MM.1S (cell line): ENCODE measurements at regions not wholly inside any gene's neighbourhood (a gene's known extent, or its start where the extent isn't known, plus 50 kb on each side); places are given as distances from the start of the nearest gene placed in this dataset.

Experiments
- DNase-seq: peaks from one replicate; pipeline ENCODE4 v3.0.0-alpha.2; 2015
- H2AFZ ChIP-seq: fragments of 300-600 bp; sonication (generic); 2 replicates; pipeline ENCODE4 v1.6.0; 2016; ENCODE audit warnings: antibody characterized with exemption, low read length
- H3F3A ChIP-seq: fragments of 300-600 bp; sonication (generic); 2 replicates; pipeline ENCODE4 v1.6.1; 2016; ENCODE audit warnings: mild to moderate bottlenecking, antibody characterized with exemption, low read length, moderate library complexity, mixed read lengths; ENCODE audit not compliant: insufficient read depth
- H3K27ac ChIP-seq: fragments of 300-600 bp; sonication (generic); 2 replicates; pipeline ENCODE4 v1.5.1; 2016; ENCODE audit warnings: mild to moderate bottlenecking, low read length
- H3K27me3 ChIP-seq: fragments of 300-600 bp; sonication (generic); replicated peaks from 2 replicates; pipeline ENCODE4 v1.6.0; 2016; ENCODE audit warnings: low read length; ENCODE audit not compliant: insufficient read depth
- H3K36me3 ChIP-seq: fragments of 300-600 bp; sonication (generic); replicated peaks from 2 replicates; pipeline ENCODE4 v1.6.1; 2016; ENCODE audit warnings: mild to moderate bottlenecking, low read length, mixed read lengths; ENCODE audit not compliant: insufficient read depth
- H3K4me1 ChIP-seq: fragments of 300-600 bp; sonication (generic); 2 replicates; pipeline ENCODE4 v1.6.1; 2016; ENCODE audit warnings: low read length, mixed read lengths
- H3K4me2 ChIP-seq: fragments of 300-600 bp; sonication (generic); 2 replicates; pipeline ENCODE4 v1.6.0; 2016; ENCODE audit warnings: low read depth, low read length
- H3K4me3 ChIP-seq: fragments of 300-600 bp; sonication (generic); 2 replicates; pipeline ENCODE4 v1.5.1; 2016; ENCODE audit warnings: low read length, mixed read lengths
- H3K79me2 ChIP-seq: fragments of 300-600 bp; sonication (generic); 2 replicates; pipeline ENCODE4 v1.6.1; 2016; ENCODE audit warnings: mixed run types, low read length, mixed read lengths
- H3K9ac ChIP-seq: fragments of 300-600 bp; sonication (generic); 2 replicates; pipeline ENCODE4 v1.6.1; 2016; ENCODE audit warnings: low read length, mixed read lengths
- H3K9me2 ChIP-seq: fragments of 300-600 bp; sonication (generic); replicated peaks from 2 replicates; pipeline ENCODE4 v1.6.1; 2016; ENCODE audit warnings: mild to moderate bottlenecking, low read length, mixed read lengths; ENCODE audit not compliant: insufficient read depth
- H3K9me3 ChIP-seq: fragments of 300-600 bp; sonication (generic); replicated peaks from 2 replicates; pipeline ENCODE4 v1.6.1; 2016; ENCODE audit warnings: mild to moderate bottlenecking, low read length, mixed read lengths; ENCODE audit not compliant: insufficient read depth
- H4K20me1 ChIP-seq: fragments of 300-600 bp; sonication (generic); 2 replicates; pipeline ENCODE4 v1.6.1; 2016; ENCODE audit warnings: mild to moderate bottlenecking, low read length, moderate library complexity, mixed read lengths; ENCODE audit not compliant: insufficient read depth
- CTCF ChIP-seq: fragments of 300-600 bp; sonication (generic); IDR thresholded peaks from 2 replicates; pipeline ENCODE4 v1.5.1; 2016; ENCODE audit warnings: antibody characterized with exemption, low read length, mixed read lengths
- EZH2 ChIP-seq: fragments of 300-600 bp; sonication (generic); optimal IDR thresholded peaks from 2 replicates; pipeline ENCODE3; 2017; ENCODE audit warnings: low read depth, mild to moderate bottlenecking, antibody characterized with exemption, low read length, mixed read lengths
- EZH2phosphoT487 ChIP-seq: fragments of 300-600 bp; sonication (generic); IDR thresholded peaks from 2 replicates; pipeline ENCODE4 v1.6.1; 2018; ENCODE audit warnings: antibody characterized with exemption, low read length

GRCh38 chr17:69651921-69652320, 237.4 kb downstream of the MAP2K6 start:
- H3K79me2 ChIP-seq: no peaks in the 10 kb centered on the region
- no peaks in the 10 kb centered on the region for H3K9me3 ChIP-seq
- H3F3A ChIP-seq: peaks cover 8% of the 10 kb centered on the region
- DNase-seq: no peak
- no peak overlapping the region for H3K4me2 ChIP-seq
- H3K9ac ChIP-seq: no peak overlapping the region
- no peaks in the 10 kb centered on the region for H3K4me1 ChIP-seq
- no peaks in the 10 kb centered on the region for H4K20me1 ChIP-seq
- H3K27me3 ChIP-seq: peaks cover 11% of the 10 kb centered on the region
- H3K27ac ChIP-seq: no peak overlapping the region
- TF ChIP-seq CTCF: no peak
- no peaks in the 10 kb centered on the region for H3K9me2 ChIP-seq
- H3K4me3 ChIP-seq: no peak overlapping the region
- no peaks in the 10 kb centered on the region for H3K36me3 ChIP-seq
- H2AFZ ChIP-seq: no peak overlapping the region

GRCh38 chr17:69654981-69655855, 240.7 kb downstream of the MAP2K6 start:
- no peak overlapping the region for H3K27ac ChIP-seq
- DNase-seq: peak; percentile 85

DNA sequence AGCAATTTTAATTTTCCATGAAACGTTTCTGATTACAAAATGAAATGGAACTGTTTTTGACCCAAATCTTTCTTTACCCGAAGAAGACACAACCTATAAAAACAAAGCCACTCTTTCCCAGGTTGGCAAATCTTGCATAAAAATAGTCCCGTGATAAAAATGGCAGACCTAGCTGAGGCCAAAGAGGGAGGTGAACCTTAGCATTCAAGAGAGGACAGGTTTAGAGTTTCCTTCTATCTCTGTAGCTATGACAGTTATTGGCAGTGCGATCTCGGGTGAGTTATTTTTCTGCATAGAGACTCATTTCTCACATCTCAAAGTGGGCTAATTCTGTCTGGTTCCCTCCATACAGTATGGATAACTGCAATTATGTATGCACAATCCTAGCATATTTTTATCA, 241.4 kb downstream of the MAP2K6 start:
- Histone ChIP-seq H3K27ac (no peak overlapping the region), H3K27me3 (peaks cover 16% of the 10 kb centered on the region), H3K4me1 (no peaks in the 10 kb centered on the region), H3K4me2 (no peak overlapping the region), H3F3A (peaks cover 8% of the 10 kb centered on the region), H4K20me1 (no peaks in the 10 kb centered on the region), H3K79me2 (no peaks in the 10 kb centered on the region), H3K4me3 (no peak overlapping the region), H3K9me3 (no peaks in the 10 kb centered on the region), H3K9me2 (no peaks in the 10 kb centered on the region), H3K36me3 (no peaks in the 10 kb centered on the region), H3K9ac (no peak overlapping the region), H2AFZ (no peak overlapping the region)
- TF ChIP-seq CTCF: no peak
- TF ChIP-seq EZH2: no peak
- no peak for DNase-seq

More at GRCh38 chr17:69654981-69655855, 240.7 kb downstream of the MAP2K6 start:
- Histone ChIP-seq H3F3A (peaks cover 8% of the 10 kb centered on the region), H3K36me3 (no peaks in the 10 kb centered on the region), H2AFZ (no peak overlapping the region), H3K4me1 (no peaks in the 10 kb centered on the region), H3K4me3 (no peak overlapping the region), H3K27me3 (peaks cover 16% of the 10 kb centered on the region), H4K20me1 (no peaks in the 10 kb centered on the region), H3K9ac (no peak overlapping the region), H3K4me2 (no peak overlapping the region), H3K79me2 (no peaks in the 10 kb centered on the region), H3K9me3 (no peaks in the 10 kb centered on the region), H3K9me2 (no peaks in the 10 kb centered on the region)
- TF ChIP-seq EZH2phosphoT487: peak; percentile 68; the same call in 1 of the 2 replicates
- TF ChIP-seq EZH2: no peak
